HG02943 (cell line): ENCODE measurements at regions not wholly inside any gene's neighbourhood (a gene's known extent, or its start where the extent isn't known, plus 50 kb on each side); places are given as distances from the start of the nearest gene placed in this dataset.

Experiments
- ATAC-seq: cut with Tn5 transposase; IDR thresholded peaks from one replicate; pipeline ENCODE4 v1.9.1; 2021; ENCODE audit warnings: mild to moderate bottlenecking, low read depth, moderate library complexity; ENCODE audit not compliant: unreplicated experiment

DNA sequence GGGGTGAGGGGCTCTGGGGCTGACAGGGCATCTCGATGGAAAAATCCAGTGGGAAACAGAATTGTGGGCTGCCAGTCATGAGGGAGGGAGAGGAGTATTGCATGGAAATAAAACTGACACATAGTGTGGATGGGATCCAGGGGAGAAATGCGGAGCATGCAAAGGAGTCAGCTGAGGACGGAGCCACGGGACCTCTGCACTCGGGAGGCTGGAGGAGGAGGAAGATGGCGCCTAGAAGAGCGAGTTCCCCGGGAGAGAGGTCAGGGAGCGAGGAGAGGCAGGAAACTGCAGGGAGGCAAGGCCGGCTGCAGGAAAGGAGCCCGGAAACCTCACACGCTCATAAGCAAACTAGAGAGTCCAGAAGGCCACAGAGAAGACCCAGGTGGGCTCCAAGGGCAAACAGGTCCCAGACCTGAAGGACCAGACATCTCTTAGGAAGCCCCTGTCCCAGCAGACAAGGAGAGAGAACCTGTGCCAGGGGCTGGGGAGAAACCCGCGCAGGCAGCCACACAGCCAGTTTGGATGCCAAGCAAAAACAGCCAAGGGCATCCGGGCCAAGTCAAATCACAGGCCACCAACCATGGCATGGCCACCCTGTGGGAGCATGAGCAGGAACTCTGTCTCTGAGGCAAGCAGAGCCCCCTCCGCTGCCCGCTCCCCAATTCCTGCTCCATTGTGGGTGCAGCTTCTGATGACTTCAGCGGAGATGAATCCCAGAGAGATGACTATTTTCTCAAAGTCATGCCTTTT, 218.8 kb upstream of the ID2 start:
- ATAC-seq, result no peak

- ATAC-seq, result no peak
These were observed 216.3 kb upstream of the ID2 start for GRCh38 chr2:8465560-8465959.

- ATAC-seq, result peak; percentile 73
These were observed 212.0 kb upstream of the ID2 start for GRCh38 chr2:8469709-8470493.

GRCh38 chr2:8472545-8473323, 209.1 kb upstream of the ID2 start:
- peak; percentile 43 for ATAC-seq

GRCh38 chr2:8475349-8476031, 206.4 kb upstream of the ID2 start:
- ATAC-seq, result no peak

GRCh38 chr2:8477552-8478470, 204.0 kb upstream of the ID2 start:
- peak; percentile 77 for ATAC-seq

DNA sequence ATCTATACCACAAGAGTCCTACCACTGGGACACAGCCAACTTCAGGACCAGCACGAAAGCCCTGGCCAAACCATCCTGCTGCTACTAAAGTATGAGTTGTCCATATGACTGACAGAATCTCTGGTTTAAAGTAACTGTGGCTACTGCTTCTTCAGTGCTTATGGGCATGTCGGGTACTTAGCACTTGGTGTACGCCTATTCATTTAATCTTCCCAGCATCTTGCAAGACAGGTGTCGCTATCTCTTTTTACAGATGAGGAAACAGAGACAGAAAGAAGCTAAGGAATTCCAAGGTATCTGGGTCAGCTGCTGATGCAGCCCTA, 203.4 kb upstream of the ID2 start:
- no peak for ATAC-seq

DNA sequence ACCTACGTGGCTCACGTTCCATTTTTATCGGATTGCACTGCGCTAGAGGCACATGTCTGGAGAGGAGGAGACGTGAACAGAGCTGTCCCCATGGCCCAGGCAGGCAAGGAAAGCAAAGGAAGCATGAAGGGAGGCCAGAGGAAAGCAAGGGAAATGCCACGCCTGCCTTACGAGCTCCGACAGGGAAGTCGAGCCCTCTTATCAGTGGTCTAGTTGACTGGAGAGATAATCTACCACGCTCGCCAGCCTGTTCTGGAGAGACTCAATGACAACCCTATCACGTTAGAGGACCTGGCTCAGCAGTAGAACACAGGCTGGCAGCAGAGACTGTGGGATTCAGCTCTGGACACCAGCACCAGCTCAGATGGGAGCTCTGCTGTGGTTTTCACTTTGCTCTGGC, 202.6 kb upstream of the ID2 start:
- ATAC-seq, result no peak

DNA sequence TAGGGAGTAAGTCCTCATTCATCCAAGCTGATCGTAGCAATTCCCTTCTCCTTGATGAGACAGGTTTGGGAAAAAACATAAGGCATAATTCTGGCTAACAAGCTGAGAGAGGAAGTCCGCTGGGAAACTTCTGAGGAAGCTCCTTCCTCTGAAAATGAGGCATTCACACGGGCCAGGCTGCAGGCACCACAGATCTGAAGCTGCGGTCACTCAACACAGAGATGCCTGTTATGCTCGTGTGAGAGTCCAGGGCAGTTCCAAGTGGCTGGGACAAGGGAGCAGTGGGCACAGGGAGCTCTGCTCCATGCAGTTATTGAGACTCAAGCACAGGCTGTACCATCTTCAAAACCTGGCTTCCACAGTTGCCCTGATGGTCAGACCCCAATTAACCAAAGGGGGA, 200.9 kb upstream of the ID2 start:
- no peak for ATAC-seq

DNA sequence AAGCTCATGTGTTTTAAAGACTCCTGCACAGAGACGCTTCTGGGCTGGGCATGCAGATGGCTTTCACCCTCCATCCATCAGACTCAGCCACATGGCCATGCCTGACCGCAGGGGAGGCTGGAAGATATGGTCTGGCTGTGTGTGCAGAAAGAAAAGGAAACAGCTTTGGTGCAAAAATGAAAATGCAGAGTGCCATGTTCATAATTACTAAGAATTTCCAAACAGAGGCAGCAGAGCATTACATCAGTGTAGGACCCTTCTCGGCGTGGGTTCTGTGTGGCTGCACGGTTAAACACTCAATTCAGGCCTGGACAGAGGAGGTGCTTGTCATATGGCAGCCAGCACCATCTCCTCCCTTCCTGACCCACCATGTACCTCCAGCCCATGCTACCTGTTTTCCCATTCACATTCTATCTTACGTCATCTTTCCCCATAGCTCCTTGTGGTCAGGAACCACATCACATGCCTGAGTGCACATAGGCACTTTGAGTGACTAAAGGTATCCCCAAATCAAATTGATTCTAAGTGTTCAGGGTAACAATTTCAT, 200.3 kb upstream of the ID2 start:
- peak; percentile 43 for ATAC-seq

GRCh38 chr2:8482432-8482831, 199.4 kb upstream of the ID2 start:
- no peak for ATAC-seq

- no peak for ATAC-seq
These were observed 197.2 kb upstream of the ID2 start for GRCh38 chr2:8484502-8485283.

- no peak for ATAC-seq
These were observed 196.1 kb upstream of the ID2 start for GRCh38 chr2:8485736-8486135.

- ATAC-seq, result no peak
These were observed 195.7 kb upstream of the ID2 start for GRCh38 chr2:8486141-8486540.

- ATAC-seq, result no peak
These were observed 194.4 kb upstream of the ID2 start for GRCh38 chr2:8487461-8487932.

DNA sequence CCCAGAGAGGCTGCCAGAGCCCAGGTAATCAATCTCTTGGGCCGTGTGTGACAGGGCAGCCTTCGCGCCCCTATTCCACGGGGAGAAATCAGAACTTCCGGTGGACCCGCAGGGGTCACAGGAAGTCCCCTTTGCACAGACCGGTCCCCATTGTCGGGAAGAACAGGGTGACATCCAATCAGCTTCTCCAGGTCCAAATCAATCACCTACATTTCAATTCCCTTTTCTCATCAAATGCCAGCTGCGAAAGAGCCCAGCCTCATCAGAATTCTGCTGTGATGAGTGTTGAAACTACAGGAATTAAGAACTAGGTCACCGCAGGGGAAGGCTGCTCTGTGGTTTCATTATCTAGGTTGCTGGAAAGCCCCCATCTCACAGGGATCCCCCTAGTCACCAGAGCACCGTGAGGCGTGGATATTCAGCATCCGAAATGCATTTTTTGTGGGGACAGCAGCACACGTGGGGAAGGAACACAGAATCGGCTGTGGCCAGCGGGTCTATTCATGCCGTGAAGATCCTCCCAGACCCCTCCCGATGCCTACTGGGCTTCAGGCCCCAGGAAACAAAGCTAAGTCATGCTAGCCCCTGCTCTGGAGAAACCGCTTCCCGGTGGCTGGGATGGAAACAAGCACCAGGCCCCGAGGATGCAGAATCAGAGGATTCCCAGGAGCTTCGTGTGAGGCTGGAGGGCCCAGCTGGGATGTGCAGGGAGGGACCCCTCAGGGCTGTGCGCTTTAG, 193.7 kb upstream of the ID2 start:
- ATAC-seq, result no peak

DNA sequence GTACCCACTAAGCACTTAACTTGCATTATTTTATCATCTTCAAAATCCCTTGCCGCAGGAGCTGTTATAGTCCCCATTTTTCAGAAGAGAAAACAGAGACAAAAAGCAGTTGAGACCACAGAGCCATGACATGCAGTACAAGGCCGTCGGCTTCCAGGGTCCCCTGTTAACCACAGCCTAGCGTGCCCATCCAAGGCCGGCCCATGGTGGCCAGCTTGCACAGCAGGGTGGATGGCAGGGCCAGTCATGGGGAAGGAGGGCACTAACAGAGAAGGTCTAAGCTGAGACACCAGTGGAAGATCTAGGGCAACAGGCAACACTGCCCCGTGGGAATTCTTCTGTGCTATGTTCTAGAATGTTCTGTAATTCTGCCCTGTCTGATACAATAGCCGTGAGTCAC, 192.6 kb upstream of the ID2 start:
- no peak for ATAC-seq

DNA sequence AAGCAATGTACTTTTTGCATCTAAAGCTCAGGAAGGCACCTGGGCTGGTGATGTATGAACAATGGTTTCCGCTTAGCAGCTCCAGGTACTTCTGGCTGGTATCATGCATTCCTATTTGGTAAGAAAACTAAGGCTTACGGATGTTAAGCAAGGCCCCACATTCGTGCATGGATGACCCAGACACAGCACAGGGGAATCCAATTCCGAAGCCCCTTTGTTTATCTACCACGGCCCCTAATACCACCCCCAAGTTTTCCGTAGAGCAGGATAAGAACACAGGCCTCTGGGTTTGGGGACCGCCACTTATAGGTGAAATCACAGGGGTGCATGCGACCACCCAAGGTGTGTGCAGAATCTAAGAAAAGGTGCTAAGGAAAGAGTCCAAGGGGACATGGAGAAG, 192.1 kb upstream of the ID2 start:
- no peak for ATAC-seq
